Body of pancreas (tissue), 4 donors: ENCODE measurements at regions not wholly inside any gene's neighbourhood (a gene's known extent, or its start where the extent isn't known, plus 50 kb on each side); places are given as distances from the start of the nearest gene placed in this dataset.

Experiments used
- POLR2A ChIP-seq, 3 donors: fragments of 450-650 bp; IDR thresholded peaks; one replicate each; pipeline ENCODE4 v1.6.1; 2016; ENCODE audit warnings: antibody characterized with exemption in 3 of 3, mild to moderate bottlenecking in 2 of 3
- TF ChIP-seq, protein P1 (sequence below), 7 experiments: fragments of 450-650 bp in 4 of 7; fragments of 200-600 bp in 3 of 7; sonication (generic) in 3 of 7; IDR thresholded peaks; one replicate each; pipeline ENCODE4 v1.5.1; 2016 to 2019; ENCODE audit warnings: antibody characterized with exemption in 7 of 7

DNA sequence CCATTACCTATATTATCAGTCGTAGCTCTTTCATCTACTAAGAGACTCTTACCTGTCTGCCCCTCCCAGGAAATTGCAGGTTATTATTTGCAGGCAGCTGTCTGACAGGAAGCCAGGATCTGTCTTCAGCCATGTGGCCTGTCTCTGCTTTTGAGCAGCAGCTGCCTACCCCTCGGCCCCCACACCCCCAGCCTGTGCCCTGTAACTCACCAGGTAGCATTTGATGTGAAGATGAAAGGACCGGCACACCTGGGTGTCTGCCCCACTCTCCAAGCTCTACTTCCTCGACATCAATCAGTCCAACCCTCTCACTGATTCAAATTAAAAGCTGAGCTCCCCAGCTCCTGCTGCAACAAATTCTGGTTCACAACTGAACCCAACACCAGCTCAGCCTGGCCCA is 197.2 kb upstream of the CTNNB1 start:
- TF ChIP-seq, protein P1, sequence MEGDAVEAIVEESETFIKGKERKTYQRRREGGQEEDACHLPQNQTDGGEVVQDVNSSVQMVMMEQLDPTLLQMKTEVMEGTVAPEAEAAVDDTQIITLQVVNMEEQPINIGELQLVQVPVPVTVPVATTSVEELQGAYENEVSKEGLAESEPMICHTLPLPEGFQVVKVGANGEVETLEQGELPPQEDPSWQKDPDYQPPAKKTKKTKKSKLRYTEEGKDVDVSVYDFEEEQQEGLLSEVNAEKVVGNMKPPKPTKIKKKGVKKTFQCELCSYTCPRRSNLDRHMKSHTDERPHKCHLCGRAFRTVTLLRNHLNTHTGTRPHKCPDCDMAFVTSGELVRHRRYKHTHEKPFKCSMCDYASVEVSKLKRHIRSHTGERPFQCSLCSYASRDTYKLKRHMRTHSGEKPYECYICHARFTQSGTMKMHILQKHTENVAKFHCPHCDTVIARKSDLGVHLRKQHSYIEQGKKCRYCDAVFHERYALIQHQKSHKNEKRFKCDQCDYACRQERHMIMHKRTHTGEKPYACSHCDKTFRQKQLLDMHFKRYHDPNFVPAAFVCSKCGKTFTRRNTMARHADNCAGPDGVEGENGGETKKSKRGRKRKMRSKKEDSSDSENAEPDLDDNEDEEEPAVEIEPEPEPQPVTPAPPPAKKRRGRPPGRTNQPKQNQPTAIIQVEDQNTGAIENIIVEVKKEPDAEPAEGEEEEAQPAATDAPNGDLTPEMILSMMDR (IDR thresholded peaks at IDR 0.05) = no peak
- no peak for TF ChIP-seq POLR2A (IDR thresholded peaks at IDR 0.05)
